Upper lobe of left lung (tissue), 4 donors: ENCODE measurements at regions not wholly inside any gene's neighbourhood (a gene's known extent, or its start where the extent isn't known, plus 50 kb on each side); places are given as distances from the start of the nearest gene placed in this dataset.

ENCODE experiments used
- CTCF ChIP-seq, 6 experiments: fragments of 450-650 bp in 4 of 6; fragments of 200-600 bp in 2 of 6; sonication (generic) in 2 of 6; IDR thresholded peaks; one replicate each; pipeline ENCODE4 v1.5.1; 2016 to 2019; ENCODE audit warnings: antibody characterized with exemption in 6 of 6
- POLR2A ChIP-seq, 4 donors: fragments of 450-650 bp; IDR thresholded peaks; one replicate each; pipeline ENCODE4 v1.5.1; 2016 to 2017; ENCODE audit warnings: antibody characterized with exemption in 4 of 4, mild to moderate bottlenecking in 2 of 4

- TF ChIP-seq CTCF (IDR thresholded peaks at IDR 0.05): no peak
- TF ChIP-seq POLR2A (IDR thresholded peaks at IDR 0.05): no peak
Observed at GRCh38 chr14:38387821-38388220, 131.9 kb upstream of the CLEC14A start.
